GM21526 (cell line): ENCODE measurements at regions not wholly inside any gene's neighbourhood (a gene's known extent, or its start where the extent isn't known, plus 50 kb on each side); places are given as distances from the start of the nearest gene placed in this dataset.

Source experiments
- ATAC-seq: cut with Tn5 transposase; IDR thresholded peaks from one replicate; pipeline ENCODE4 v1.9.1; 2021; ENCODE audit warnings: moderate library complexity; ENCODE audit not compliant: unreplicated experiment, low FRiP score

GRCh38 chr4:130393231-130393630, 1297.3 kb downstream of the C4orf33 start:
- no peak for ATAC-seq

GRCh38 chr4:130393642-130394041, 1297.7 kb downstream of the C4orf33 start:
- ATAC-seq: no peak

- ATAC-seq: no peak
Measured at GRCh38 chr4:130395871-130396270, 1299.9 kb downstream of the C4orf33 start.

GRCh38 chr4:130403221-130403620, 1307.3 kb downstream of the C4orf33 start:
- ATAC-seq: no peak

- no peak for ATAC-seq
Measured at GRCh38 chr4:130416228-130416627, 1320.3 kb downstream of the C4orf33 start.

GRCh38 chr4:130419211-130419975, 1323.4 kb downstream of the C4orf33 start:
- no peak for ATAC-seq

- ATAC-seq: no peak
Measured at GRCh38 chr4:130422261-130422660, 1326.3 kb downstream of the C4orf33 start.

GRCh38 chr4:130424211-130424610, 1328.3 kb downstream of the C4orf33 start:
- no peak for ATAC-seq

GRCh38 chr4:130432289-130432688, 1336.3 kb downstream of the C4orf33 start:
- ATAC-seq: no peak

GRCh38 chr4:130449741-130450140, 1353.8 kb downstream of the C4orf33 start:
- no peak for ATAC-seq

- no peak for ATAC-seq
Measured at GRCh38 chr4:130468340-130468739, 1372.4 kb downstream of the C4orf33 start.

GRCh38 chr4:130478406-130478805, 1382.5 kb downstream of the C4orf33 start:
- ATAC-seq: no peak

- ATAC-seq: no peak
Measured at GRCh38 chr4:130479020-130479419, 1383.1 kb downstream of the C4orf33 start.

- no peak for ATAC-seq
Measured at GRCh38 chr4:130479674-130480073, 1383.7 kb downstream of the C4orf33 start.

- ATAC-seq: no peak
Measured at GRCh38 chr4:130484826-130485225, 1388.9 kb downstream of the C4orf33 start.

GRCh38 chr4:130485371-130485770, 1389.4 kb downstream of the C4orf33 start:
- no peak for ATAC-seq

- ATAC-seq: no peak
Measured at GRCh38 chr4:130486186-130486585, 1390.2 kb downstream of the C4orf33 start.

- no peak for ATAC-seq
Measured at GRCh38 chr4:130486841-130487240, 1390.9 kb downstream of the C4orf33 start.

GRCh38 chr4:130510661-130511060, 1414.7 kb downstream of the C4orf33 start:
- no peak for ATAC-seq

- ATAC-seq: no peak
Measured at GRCh38 chr4:130511776-130512175, 1415.8 kb downstream of the C4orf33 start.

GRCh38 chr4:130524057-130524456, 1428.1 kb downstream of the C4orf33 start:
- ATAC-seq: no peak

GRCh38 chr4:130530505-130530904, 1434.6 kb downstream of the C4orf33 start:
- no peak for ATAC-seq

GRCh38 chr4:130534651-130535050, 1438.7 kb downstream of the C4orf33 start:
- no peak for ATAC-seq
